DND-41 (cell line): ENCODE measurements at regions not wholly inside any gene's neighbourhood (a gene's known extent, or its start where the extent isn't known, plus 50 kb on each side); places are given as distances from the start of the nearest gene placed in this dataset.

ENCODE experiments used
- CTCF ChIP-seq: IDR thresholded peaks from 2 replicates; pipeline ENCODE4 v1.5.1; 2012; ENCODE audit warnings: borderline replicate concordance, low read length, moderate library complexity, mild to moderate bottlenecking; ENCODE audit not compliant: poor library complexity, severe bottlenecking; ENCODE audit errors: extremely low read depth
- EZH2 ChIP-seq: IDR thresholded peaks from 3 replicates; pipeline ENCODE4 v1.6.1; 2012; ENCODE audit warnings: borderline replicate concordance, low read depth, mild to moderate bottlenecking, moderate library complexity, low read length, inconsistent platforms; ENCODE audit not compliant: severe bottlenecking

- TF ChIP-seq CTCF (no peak), EZH2 (no peak)
Measured at GRCh38 chr7:142454862-142455261, 197.0 kb upstream of the PRSS58 start.
